Spleen (tissue), 7 donors: ENCODE measurements at regions not wholly inside any gene's neighbourhood (a gene's known extent, or its start where the extent isn't known, plus 50 kb on each side); places are given as distances from the start of the nearest gene placed in this dataset.

Experiments
- POLR2A ChIP-seq, 3 donors: fragments of 450-650 bp; IDR thresholded peaks; one replicate each; pipeline ENCODE4 v1.5.1; 2017; ENCODE audit warnings: antibody characterized with exemption in 3 of 3, mild to moderate bottlenecking in 1 of 3
- POLR2AphosphoS5 ChIP-seq, 3 donors: sonication (generic); formaldehyde crosslinking; IDR thresholded peaks; one replicate each; pipeline ENCODE4 v1.5.1; 2017; ENCODE audit warnings: antibody characterized with exemption in 3 of 3
- TF ChIP-seq, protein P1 (sequence below), 11 experiments: fragments of 200-600 bp in 7 of 11; fragments of 450-650 bp in 4 of 11; sonication (generic) in 4 of 11; IDR thresholded peaks in 8 of 11; conservative IDR thresholded peaks in 3 of 11; 1 replicate in 7 of 11; 2 replicates in 4 of 11; pipeline versions ENCODE4 v1.4.0 to v1.8.0; 2016 to 2021; ENCODE audit warnings: antibody characterized with exemption in 11 of 11, inconsistent platforms in 4 of 11, mild to moderate bottlenecking in 1 of 11
- donor health status: DM: no; HTN: no; CAD: no; lungs with moderate emphysema.
- donor health status: DM: no; HTN: no; CAD: no.
- donor health status: DM: no; HTN: no; CAD: no.

DNA sequence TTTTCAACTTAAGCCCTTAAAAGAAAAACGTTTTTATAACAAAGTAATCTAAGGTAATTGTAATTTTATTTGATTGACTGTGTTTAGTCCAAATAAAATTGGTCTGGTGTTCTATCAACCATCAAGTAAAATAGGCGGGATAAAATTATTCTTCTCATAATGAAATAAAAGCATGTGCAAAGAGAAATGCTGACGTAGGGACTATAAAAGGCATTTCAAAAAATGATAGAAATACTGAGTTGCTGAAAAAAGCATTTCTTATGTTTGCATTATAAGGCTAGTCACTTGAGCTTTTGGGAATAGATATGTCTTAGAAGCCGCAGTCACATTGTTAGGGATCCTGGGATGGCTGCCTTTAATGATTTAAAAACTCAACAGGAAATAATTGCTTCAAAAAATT, 608.0 kb upstream of the JAG1 start:
- TF ChIP-seq, protein P1, sequence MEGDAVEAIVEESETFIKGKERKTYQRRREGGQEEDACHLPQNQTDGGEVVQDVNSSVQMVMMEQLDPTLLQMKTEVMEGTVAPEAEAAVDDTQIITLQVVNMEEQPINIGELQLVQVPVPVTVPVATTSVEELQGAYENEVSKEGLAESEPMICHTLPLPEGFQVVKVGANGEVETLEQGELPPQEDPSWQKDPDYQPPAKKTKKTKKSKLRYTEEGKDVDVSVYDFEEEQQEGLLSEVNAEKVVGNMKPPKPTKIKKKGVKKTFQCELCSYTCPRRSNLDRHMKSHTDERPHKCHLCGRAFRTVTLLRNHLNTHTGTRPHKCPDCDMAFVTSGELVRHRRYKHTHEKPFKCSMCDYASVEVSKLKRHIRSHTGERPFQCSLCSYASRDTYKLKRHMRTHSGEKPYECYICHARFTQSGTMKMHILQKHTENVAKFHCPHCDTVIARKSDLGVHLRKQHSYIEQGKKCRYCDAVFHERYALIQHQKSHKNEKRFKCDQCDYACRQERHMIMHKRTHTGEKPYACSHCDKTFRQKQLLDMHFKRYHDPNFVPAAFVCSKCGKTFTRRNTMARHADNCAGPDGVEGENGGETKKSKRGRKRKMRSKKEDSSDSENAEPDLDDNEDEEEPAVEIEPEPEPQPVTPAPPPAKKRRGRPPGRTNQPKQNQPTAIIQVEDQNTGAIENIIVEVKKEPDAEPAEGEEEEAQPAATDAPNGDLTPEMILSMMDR (IDR thresholded peaks at IDR 0.05 in 8 of 11, conservative IDR thresholded peaks at IDR 0.05 in 3 of 11): no peak
- TF ChIP-seq POLR2AphosphoS5 (IDR thresholded peaks at IDR 0.05) (no peak), POLR2A (IDR thresholded peaks at IDR 0.05) (no peak)
